SK-N-SH treated with all-trans-retinoic acid at 6 μM for 48 hours (cell line): ENCODE measurements at regions not wholly inside any gene's neighbourhood (a gene's known extent, or its start where the extent isn't known, plus 50 kb on each side); places are given as distances from the start of the nearest gene placed in this dataset.

Experiments
- ATAC-seq: fragments of 200-7000 bp; cut with Tn5 transposase; 3 replicates; pipeline ENCODE4 v1.9.1; 2020; ENCODE audit warnings: mild to moderate bottlenecking, moderate library complexity
- BACH2 ChIP-seq: fragments of 250-450 bp; sonication (Bioruptor Pico); IDR thresholded peaks from 2 replicates; pipeline ENCODE4 v1.9.0; 2021; ENCODE audit warnings: mild to moderate bottlenecking, borderline replicate concordance
- CREB5 ChIP-seq: fragments of 250-450 bp; sonication (Bioruptor Pico); IDR thresholded peaks from 2 replicates; pipeline ENCODE4 v1.5.1; 2020; ENCODE audit warnings: low read depth, mild to moderate bottlenecking, moderate library complexity
- ESRRG ChIP-seq: fragments of 250-450 bp; sonication (Bioruptor Pico); IDR thresholded peaks from 2 replicates; pipeline ENCODE4 v1.6.1; 2021; ENCODE audit warnings: mild to moderate bottlenecking
- GLIS3 ChIP-seq: fragments of 250-450 bp; sonication (Bioruptor Pico); IDR thresholded peaks from 2 replicates; pipeline ENCODE4 v1.5.0; 2020; ENCODE audit warnings: mild to moderate bottlenecking, moderate library complexity
- ISL1 ChIP-seq: fragments of 250-450 bp; sonication (Bioruptor Pico); IDR thresholded peaks from 2 replicates; pipeline ENCODE4 v2.1.2; 2022; ENCODE audit warnings: mild to moderate bottlenecking, moderate library complexity
- OSR1 ChIP-seq: fragments of 250-450 bp; sonication (Bioruptor Pico); IDR thresholded peaks from 2 replicates; pipeline ENCODE4 v1.8.0; 2022; ENCODE audit warnings: moderate library complexity, mild to moderate bottlenecking, inconsistent platforms
- PATZ1 ChIP-seq: fragments of 250-450 bp; sonication (Bioruptor Pico); IDR thresholded peaks from 2 replicates; pipeline ENCODE4 v1.8.0; 2020; ENCODE audit warnings: mild to moderate bottlenecking, moderate library complexity, borderline replicate concordance
- PPARA ChIP-seq: fragments of 250-450 bp; sonication (Bioruptor Pico); IDR thresholded peaks from 2 replicates; pipeline ENCODE4 v1.5.0; 2020; ENCODE audit warnings: mild to moderate bottlenecking, borderline replicate concordance
- RARB ChIP-seq: fragments of 250-450 bp; sonication (Bioruptor Pico); IDR thresholded peaks from 2 replicates; pipeline ENCODE4 v1.8.0; 2021; ENCODE audit warnings: mild to moderate bottlenecking, moderate library complexity
- SNAI2 ChIP-seq: fragments of 250-450 bp; sonication (Bioruptor Pico); IDR thresholded peaks from 2 replicates; pipeline ENCODE4 v1.5.0; 2020; ENCODE audit warnings: mild to moderate bottlenecking, moderate library complexity
- TCF4 ChIP-seq: fragments of 250-450 bp; sonication (Bioruptor Pico); IDR thresholded peaks from 2 replicates; pipeline ENCODE4 v1.8.0; 2021; ENCODE audit warnings: mild to moderate bottlenecking, moderate library complexity, borderline replicate concordance
- TOX ChIP-seq: fragments of 250-450 bp; sonication (Bioruptor Pico); IDR thresholded peaks from 2 replicates; pipeline ENCODE4 v1.8.0; 2021; ENCODE audit warnings: mild to moderate bottlenecking, moderate library complexity, borderline replicate concordance
- ZC3H10 ChIP-seq: fragments of 250-450 bp; sonication (Bioruptor Pico); IDR thresholded peaks from 2 replicates; pipeline ENCODE4 v1.5.1; 2021; ENCODE audit warnings: mild to moderate bottlenecking, moderate library complexity
- ZFP3 ChIP-seq: fragments of 250-450 bp; sonication (Bioruptor Pico); IDR thresholded peaks from 2 replicates; pipeline ENCODE4 v1.5.0; 2020; ENCODE audit warnings: mild to moderate bottlenecking, moderate library complexity
- ZFP30 ChIP-seq: fragments of 450-650 bp; formaldehyde crosslinking; IDR thresholded peaks from 2 replicates; pipeline ENCODE4 v1.5.0; 2022; ENCODE audit warnings: mild to moderate bottlenecking, moderate library complexity
- ZNF565 ChIP-seq: fragments of 450-650 bp; formaldehyde crosslinking; conservative IDR thresholded peaks from 2 replicates; pipeline ENCODE4 v1.5.0; 2020; ENCODE audit warnings: low read depth, mild to moderate bottlenecking, moderate library complexity
- ZNF70 ChIP-seq: fragments of 450-650 bp; formaldehyde crosslinking; IDR thresholded peaks from 2 replicates; pipeline ENCODE4 v1.5.0; 2020; ENCODE audit warnings: mild to moderate bottlenecking, moderate library complexity
- ZNF8 ChIP-seq: fragments of 450-650 bp; formaldehyde crosslinking; IDR thresholded peaks from 2 replicates; pipeline ENCODE4 v1.5.0; 2020; ENCODE audit warnings: mild to moderate bottlenecking, moderate library complexity
- TF ChIP-seq, protein P1 (sequence below): fragments of 250-450 bp; sonication (Bioruptor Pico); IDR thresholded peaks from 2 replicates; pipeline ENCODE4 v1.5.1; 2021; ENCODE audit warnings: mild to moderate bottlenecking, moderate library complexity
- TF ChIP-seq, protein P2 (sequence below): fragments of 250-450 bp; sonication (Bioruptor Pico); IDR thresholded peaks from 2 replicates; pipeline ENCODE4 v1.5.0; 2020; ENCODE audit warnings: mild to moderate bottlenecking, moderate library complexity
- TF ChIP-seq, protein P3 (sequence below): fragments of 250-450 bp; sonication (Bioruptor Pico); IDR thresholded peaks from 2 replicates; pipeline ENCODE4 v1.8.0; 2021; ENCODE audit warnings: low read depth, mild to moderate bottlenecking, moderate library complexity, borderline replicate concordance

DNA sequence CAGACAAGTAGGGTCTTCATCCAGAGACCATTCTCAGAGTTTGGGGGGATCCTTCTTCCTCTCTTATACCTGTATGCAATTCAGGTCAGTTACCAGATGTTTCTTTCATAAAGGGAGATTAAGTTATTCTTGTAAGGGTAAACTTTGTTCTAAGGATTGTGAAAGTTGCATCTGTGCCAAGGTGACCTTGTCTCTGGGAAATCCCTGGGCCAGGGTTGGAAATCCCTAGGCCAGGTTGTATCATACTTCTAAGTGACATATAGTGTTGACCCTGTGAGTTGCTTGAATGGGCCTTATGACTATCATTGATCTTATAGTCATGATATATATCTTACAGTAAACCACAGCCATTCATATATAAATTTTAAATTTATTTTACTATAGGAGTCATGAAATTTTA is 436.9 kb downstream of the RMST start:
- no peak for ATAC-seq
- TF ChIP-seq ZFP3 (CRISPR knock-in tag): no peak
- TF ChIP-seq PPARA (CRISPR knock-in tag): no peak
- TF ChIP-seq PATZ1 (CRISPR knock-in tag): no peak
- no peak for TF ChIP-seq ZNF565
- TF ChIP-seq, protein P1, sequence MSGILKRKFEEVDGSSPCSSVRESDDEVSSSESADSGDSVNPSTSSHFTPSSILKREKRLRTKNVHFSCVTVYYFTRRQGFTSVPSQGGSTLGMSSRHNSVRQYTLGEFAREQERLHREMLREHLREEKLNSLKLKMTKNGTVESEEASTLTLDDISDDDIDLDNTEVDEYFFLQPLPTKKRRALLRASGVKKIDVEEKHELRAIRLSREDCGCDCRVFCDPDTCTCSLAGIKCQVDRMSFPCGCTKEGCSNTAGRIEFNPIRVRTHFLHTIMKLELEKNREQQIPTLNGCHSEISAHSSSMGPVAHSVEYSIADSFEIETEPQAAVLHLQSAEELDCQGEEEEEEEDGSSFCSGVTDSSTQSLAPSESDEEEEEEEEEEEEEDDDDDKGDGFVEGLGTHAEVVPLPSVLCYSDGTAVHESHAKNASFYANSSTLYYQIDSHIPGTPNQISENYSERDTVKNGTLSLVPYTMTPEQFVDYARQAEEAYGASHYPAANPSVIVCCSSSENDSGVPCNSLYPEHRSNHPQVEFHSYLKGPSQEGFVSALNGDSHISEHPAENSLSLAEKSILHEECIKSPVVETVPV (CRISPR knock-in tag): no peak
- TF ChIP-seq ESRRG (CRISPR knock-in tag): no peak
- TF ChIP-seq RARB: no peak
- no peak for TF ChIP-seq ISL1 (CRISPR knock-in tag)
- TF ChIP-seq GLIS3 (CRISPR knock-in tag): no peak

GRCh38 chr12:97899956-97900355 is 437.4 kb downstream of the RMST start:
- TF ChIP-seq ISL1 (CRISPR knock-in tag) (peak; percentile 45), ZC3H10 (no peak), ZFP3 (CRISPR knock-in tag) (no peak), ESRRG (CRISPR knock-in tag) (no peak)
- no peak for ATAC-seq

DNA sequence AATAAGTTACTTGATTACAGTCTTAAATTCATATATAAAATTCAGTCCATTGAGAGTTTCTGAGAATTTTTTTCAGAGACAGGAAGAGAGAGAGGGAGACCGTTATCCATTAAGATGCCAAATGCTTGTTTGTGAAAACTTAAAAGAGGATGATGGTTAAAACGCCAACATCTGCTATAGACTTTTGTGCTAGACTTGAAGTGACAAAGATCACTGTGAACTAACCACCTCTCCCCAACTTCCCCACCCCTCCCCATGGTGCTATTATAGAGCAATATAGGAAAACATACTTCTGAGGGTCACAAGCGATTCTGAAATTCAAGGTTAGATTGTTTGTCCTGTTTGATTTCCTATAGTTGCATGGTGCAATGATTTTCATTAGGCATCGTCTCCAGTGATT is 440.8 kb downstream of the RMST start:
- TF ChIP-seq ZFP30 (CRISPR knock-in tag): no peak
- TF ChIP-seq PPARA (CRISPR knock-in tag): no peak
- TF ChIP-seq PATZ1 (CRISPR knock-in tag): no peak
- TF ChIP-seq ZNF8 (CRISPR knock-in tag): no peak
- no peak for TF ChIP-seq TOX
- no peak for TF ChIP-seq OSR1 (CRISPR knock-in tag)
- TF ChIP-seq, protein P2, sequence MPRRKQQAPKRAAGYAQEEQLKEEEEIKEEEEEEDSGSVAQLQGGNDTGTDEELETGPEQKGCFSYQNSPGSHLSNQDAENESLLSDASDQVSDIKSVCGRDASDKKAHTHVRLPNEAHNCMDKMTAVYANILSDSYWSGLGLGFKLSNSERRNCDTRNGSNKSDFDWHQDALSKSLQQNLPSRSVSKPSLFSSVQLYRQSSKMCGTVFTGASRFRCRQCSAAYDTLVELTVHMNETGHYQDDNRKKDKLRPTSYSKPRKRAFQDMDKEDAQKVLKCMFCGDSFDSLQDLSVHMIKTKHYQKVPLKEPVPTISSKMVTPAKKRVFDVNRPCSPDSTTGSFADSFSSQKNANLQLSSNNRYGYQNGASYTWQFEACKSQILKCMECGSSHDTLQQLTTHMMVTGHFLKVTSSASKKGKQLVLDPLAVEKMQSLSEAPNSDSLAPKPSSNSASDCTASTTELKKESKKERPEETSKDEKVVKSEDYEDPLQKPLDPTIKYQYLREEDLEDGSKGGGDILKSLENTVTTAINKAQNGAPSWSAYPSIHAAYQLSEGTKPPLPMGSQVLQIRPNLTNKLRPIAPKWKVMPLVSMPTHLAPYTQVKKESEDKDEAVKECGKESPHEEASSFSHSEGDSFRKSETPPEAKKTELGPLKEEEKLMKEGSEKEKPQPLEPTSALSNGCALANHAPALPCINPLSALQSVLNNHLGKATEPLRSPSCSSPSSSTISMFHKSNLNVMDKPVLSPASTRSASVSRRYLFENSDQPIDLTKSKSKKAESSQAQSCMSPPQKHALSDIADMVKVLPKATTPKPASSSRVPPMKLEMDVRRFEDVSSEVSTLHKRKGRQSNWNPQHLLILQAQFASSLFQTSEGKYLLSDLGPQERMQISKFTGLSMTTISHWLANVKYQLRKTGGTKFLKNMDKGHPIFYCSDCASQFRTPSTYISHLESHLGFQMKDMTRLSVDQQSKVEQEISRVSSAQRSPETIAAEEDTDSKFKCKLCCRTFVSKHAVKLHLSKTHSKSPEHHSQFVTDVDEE: no peak
- TF ChIP-seq, protein P3, sequence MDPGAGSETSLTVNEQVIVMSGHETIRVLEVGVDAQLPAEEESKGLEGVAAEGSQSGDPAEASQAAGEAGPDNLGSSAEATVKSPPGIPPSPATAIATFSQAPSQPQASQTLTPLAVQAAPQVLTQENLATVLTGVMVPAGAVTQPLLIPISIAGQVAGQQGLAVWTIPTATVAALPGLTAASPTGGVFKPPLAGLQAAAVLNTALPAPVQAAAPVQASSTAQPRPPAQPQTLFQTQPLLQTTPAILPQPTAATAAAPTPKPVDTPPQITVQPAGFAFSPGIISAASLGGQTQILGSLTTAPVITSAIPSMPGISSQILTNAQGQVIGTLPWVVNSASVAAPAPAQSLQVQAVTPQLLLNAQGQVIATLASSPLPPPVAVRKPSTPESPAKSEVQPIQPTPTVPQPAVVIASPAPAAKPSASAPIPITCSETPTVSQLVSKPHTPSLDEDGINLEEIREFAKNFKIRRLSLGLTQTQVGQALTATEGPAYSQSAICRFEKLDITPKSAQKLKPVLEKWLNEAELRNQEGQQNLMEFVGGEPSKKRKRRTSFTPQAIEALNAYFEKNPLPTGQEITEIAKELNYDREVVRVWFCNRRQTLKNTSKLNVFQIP: no peak
- no peak for TF ChIP-seq ISL1 (CRISPR knock-in tag)
- TF ChIP-seq, protein P1 (CRISPR knock-in tag): no peak
- no peak for TF ChIP-seq TCF4
- TF ChIP-seq BACH2: no peak
- no peak for TF ChIP-seq ZFP3 (CRISPR knock-in tag)
- TF ChIP-seq ZNF70 (CRISPR knock-in tag): no peak
- TF ChIP-seq ZC3H10: no peak
- no peak for TF ChIP-seq ZNF565
- TF ChIP-seq SNAI2 (CRISPR knock-in tag): no peak
- TF ChIP-seq CREB5: no peak
- no peak for TF ChIP-seq RARB
- no peak for TF ChIP-seq GLIS3 (CRISPR knock-in tag)
- no peak for ATAC-seq
